GM19023 (cell line): ENCODE measurements at regions not wholly inside any gene's neighbourhood (a gene's known extent, or its start where the extent isn't known, plus 50 kb on each side); places are given as distances from the start of the nearest gene placed in this dataset.

Experiments
- ATAC-seq: cut with Tn5 transposase; IDR thresholded peaks from one replicate; pipeline ENCODE4 v1.9.1; 2021; ENCODE audit warnings: mild to moderate bottlenecking, moderate library complexity; ENCODE audit not compliant: unreplicated experiment

DNA sequence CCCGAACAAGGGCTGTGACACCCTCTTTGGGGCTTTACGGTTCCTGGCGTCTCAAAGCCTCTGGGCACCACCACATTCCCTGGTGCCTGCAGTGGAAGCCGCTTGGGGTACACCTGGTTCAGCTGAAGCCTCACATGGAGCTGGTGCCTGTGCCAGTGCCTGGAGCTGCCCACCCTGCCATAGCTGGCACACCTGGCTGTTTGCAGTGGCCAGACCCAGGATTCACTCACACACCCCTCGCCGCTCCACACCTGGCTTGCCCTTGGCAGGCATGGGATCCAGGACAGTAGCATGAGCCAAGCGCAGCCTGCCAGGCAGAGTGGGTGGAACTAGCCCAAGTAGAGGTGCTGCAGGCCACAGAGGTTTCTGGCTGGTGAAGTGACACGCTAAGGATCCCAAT, 641.8 kb downstream of the TLE4 start:
- no peak for ATAC-seq

DNA sequence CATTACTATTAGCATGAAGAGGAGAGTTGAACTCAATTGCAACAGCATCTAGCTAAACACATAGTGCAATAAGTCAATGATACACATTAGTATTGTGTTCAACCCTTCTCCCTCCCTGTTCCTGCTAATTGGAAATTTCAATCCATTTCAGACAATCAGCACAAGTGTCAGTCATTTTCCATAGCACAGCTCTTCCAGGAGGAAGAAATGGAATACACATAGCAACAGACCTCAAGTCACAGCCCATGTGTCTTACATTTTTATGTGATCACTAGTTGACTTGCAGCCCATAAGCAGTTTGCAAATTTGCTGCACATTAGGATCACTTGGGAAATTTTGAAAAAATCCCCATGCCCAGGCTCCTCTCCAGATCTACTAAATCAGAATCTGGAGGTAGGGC, 636.9 kb downstream of the TLE4 start:
- ATAC-seq: no peak

- ATAC-seq: no peak
These were observed 632.3 kb downstream of the TLE4 start for GRCh38 chr9:80204054-80204453.

GRCh38 chr9:80197661-80198060, 625.9 kb downstream of the TLE4 start:
- ATAC-seq: no peak

DNA sequence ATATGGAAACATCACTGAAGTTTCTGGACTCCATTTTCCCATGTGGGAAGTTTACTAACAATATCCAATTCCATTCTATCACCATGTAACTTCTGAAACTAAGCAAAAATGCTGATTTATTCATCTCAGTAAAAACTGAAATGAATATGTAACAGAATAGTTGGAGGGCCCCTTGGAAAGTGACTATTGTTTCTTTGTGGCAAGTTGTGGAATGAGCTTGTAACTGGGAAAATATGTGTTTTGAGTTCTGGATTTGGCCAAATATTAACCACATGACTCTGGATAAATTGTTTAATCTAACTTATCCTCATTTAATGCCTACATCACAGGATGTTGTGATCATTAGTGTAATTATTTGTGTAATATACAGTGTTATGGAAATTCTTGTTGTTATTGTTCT, 619.3 kb downstream of the TLE4 start:
- no peak for ATAC-seq

DNA sequence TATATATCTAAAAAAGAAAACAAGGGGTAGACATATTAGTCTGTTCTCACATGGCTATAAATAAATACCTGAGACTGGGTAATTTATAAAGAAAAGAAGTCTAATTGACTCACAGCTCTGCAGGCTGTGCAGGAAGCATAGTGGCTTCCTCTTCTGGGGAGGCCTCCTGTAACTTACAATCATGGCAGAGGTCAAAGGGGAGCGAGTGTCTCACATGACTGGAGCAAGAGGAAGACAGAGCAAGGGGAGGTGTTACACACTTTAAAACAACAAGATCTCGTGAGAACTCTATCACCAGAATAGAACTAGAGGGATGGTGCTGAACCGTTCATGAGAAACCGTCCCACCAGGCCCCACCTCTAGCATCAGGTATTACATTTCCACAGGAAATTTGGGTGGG, 616.8 kb downstream of the TLE4 start:
- no peak for ATAC-seq

DNA sequence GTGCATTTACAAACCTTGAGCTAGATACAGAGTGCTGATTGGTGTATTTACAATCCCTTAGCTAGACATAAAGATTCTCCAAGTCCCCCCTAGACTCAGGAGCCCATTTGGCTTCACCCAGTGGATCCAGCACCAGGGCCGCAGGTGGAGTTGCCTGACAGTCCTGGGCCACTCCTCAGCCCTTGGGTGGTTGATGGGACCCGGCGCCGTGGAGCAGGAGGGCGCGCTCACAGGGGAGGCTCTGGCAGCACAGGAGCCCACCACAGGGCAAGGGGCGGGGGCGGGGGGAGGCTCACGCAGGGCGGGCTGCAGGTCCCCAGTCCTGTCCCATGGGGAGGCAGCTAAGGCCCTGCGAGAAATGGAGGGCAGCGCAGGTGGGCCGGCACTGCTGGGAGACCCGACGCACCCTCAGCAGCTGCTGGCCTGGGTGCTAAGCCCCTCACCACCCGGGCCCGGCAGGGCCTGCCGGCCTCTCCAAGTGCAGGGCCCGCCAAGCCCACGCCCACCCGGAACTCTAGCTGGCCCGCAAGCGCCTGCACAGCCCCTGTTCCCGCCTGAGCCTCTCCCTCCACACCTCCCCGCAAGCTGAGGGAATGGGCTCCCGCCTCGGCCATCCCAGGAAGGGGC, 613.5 kb downstream of the TLE4 start:
- no peak for ATAC-seq

GRCh38 chr9:80177949-80178480, 606.2 kb downstream of the TLE4 start:
- ATAC-seq: no peak

DNA sequence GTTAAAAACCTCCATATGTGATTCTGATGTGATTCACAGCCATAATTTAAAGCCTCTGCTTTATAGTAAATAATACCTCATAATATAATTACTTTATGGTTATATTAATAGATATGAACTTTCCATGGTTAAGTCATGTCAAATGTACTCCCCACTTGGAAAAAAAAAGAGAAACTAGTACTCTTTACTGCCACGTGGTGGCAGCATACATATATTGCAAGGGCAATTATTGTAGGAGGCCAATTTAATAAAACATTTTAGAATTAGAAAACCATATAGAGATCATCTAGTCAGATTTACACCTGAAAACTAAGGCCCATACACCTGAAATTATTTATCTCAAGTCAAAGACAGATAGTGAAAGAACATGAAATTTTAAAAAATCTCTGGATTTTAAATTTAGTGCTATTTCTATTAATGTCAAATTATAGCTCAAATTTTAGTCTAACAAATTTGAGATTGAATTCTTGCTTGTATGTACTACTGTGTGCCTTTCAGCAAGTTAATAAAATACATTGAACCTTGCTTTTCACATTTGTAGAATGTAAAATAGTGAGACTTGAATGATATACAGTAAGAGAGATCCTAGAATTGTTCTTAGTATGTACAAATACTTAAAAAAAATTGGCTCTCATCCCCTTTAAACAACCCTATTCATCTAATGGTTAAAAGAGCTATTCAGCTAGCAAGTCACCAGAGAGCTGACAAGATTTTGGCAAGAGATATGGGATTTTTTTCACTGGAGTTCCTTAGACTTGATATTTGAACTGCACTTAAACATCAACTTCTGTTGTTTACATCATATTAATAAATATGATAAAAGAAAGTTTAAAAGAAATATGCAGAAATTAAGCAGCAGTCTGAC, 603.8 kb downstream of the TLE4 start:
- ATAC-seq: no peak

DNA sequence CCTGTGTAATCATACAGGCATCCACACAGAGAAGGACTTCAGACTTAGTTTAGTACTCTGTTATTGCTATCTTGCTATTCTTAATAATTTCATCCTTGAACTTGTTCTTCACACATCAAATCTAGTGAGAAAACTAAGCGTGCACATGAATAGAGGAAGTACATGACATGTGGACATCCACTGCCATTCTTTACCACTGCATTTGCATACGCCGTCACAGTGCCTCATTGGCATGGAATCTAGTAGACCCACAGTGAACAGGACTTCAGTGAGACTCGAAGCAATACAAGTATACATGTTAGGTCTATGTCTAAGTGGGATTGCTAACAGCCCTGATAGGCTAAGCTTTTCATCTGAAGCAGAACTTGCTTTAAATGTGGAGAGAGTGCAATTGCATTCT, 592.1 kb downstream of the TLE4 start:
- ATAC-seq: peak; percentile 50

- ATAC-seq: no peak
These were observed 586.9 kb downstream of the TLE4 start for GRCh38 chr9:80158554-80159170.

DNA sequence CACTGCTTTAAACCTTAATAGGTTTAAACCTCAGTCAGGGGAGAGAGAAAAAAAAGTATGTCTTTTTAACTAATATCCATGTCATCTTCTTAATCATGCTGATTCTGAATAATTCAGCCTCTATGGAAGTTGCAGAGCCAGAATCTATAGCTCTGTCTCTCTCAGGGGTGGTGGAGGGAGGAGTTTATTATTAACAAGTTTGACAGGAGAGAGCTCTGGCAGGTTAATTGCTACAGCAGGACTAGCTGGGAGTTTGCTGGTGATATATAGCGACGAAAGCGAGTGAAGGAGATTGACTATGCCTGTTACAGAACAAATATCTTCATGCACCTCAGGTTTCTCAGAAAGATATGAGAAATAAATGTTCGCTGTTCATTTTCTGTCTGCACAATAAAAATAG, 586.4 kb downstream of the TLE4 start:
- no peak for ATAC-seq

DNA sequence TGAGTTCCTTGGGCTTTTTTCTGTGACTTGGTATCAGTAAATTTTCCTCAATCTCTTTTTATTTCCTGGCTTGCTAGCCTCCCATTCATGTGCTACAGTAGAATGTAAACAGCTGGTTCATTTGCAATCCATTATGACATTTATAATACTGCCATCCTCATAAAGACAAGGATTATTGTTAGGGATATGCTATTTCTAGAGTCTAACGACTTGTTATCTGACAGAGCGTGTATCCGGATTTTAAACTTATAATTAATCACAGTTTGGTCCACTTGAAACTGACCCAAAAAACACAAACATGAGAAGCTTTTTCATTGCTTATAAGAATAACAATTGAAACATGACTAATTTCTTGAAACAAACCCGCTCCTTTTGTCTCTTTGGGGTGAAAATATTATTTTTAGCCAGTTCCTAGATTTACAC, 585.8 kb downstream of the TLE4 start:
- no peak for ATAC-seq

DNA sequence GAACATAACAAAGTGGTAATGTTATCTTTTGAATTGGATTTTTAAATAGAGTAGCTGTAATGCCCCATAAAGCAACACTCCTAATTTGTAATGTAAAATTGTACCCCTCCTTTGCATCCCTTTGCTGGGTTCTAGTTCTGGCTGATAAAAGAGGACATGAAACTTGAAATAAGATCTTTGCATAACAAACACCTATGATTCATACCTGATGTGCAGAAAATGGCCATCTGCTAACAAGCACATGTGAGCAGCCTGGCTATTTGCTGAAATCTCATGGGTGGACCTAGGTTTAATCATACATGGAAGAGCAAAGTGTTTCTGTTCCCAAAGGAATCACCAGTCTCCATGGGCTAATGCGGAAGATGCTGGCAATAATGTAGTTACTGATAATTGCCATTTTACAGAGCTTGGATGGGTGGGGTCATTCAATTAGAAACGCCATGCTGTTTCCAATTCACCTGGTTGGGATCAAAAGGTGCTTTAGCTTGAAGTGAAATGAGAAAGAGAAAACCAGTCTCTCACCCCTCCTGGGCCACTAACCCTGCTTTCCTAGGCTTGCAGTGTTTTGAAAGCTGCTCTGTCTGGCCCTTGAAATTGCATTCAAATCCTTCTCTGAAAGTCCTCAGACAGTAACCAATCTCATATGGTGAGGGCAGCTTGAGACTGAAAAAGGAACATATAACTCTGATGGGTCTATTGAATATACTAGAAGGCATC, 585.1 kb downstream of the TLE4 start:
- ATAC-seq: peak; percentile 70

DNA sequence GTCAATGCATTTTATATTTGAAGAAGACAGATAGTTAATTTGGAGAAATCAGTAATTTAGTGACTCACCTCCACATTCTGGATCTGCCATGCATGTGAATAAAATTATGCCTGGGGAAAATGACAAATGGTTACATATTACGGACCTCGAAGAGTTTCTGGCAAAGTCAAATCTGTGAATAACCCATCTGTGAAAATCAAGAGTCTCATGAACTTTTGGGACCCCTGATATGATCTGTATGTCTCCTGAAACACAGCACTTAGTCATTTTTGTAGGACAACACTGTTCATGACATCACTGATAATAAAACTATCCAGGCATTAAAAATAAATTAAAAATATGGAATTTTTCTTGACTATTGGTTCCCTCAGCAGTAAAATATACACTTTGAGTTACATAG, 584.5 kb downstream of the TLE4 start:
- ATAC-seq: no peak

DNA sequence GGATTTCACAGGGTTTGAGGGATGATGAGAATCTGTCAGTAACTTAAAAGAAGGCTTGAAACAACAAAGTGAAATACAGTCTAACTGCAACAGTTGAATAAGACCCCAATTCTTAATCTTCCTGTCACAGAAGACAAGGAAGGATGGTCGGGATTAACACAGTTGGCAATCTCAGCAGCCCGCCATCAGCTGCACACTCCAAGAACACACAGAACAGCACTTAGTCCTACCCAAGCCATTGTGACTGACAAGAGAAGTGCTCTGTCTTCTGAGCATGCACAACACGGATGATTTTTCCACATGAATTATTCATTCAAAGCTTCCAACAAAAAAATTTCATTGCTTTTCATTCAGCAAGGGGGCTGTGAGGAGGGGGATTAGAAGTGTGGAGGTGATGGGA, 576.1 kb downstream of the TLE4 start:
- ATAC-seq: no peak

DNA sequence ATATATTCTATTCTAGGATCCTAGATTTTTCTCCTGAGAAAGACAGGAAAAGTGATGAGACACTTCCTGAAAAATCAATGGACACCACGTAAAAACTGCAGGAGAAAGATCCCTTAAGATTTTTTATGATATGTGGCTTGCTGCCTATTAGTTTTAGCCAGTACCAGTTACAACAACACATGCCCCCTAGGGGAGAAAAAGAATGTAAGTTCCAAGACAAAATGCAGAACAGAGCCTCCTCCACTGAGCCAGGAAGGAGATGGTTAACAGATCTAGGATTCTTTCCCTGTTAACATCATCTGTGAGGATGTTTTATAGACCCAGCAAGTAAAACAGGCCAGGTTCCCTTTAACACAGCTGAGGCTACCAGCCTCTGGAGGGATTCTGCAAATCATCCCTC, 574.7 kb downstream of the TLE4 start:
- no peak for ATAC-seq

DNA sequence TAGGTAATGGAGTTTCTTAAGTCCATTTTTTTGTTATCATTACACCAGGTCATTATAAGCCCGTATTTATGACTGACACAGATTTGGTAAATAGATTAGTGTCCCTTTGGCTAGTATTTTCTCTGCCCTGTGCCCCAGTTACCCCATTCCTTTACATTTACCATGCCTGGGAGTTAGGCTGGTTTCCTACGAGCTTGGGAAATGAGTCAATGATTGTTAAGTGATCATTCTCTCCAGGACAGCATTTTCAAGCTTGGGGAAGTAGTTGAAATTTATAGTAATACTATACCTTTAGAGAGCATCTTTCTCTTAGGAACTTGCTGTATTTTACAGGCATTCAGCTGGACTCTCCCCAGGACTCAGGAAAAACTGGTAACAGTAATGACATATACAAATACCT, 573.1 kb downstream of the TLE4 start:
- ATAC-seq: no peak

GRCh38 chr9:80144406-80144805, 572.6 kb downstream of the TLE4 start:
- ATAC-seq: no peak

DNA sequence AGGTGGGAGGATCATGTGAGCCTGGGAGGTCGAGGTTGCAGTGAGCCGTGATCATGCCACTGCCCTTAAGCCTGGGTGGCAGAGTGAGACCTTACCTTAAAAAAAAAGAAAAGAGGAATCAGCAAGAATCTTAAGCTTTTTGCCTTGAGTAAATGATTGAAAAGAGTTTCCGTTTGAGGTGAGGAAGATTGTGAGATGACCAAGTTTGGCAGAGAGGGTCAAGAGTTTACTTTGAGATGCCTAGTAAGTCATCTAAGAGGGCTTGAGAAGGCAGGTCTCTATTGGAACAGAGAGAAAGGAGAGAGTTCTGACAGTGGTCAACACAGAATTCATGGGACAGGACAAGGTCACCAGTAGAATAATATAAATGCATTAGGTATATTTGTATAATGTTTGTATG, 572.1 kb downstream of the TLE4 start:
- no peak for ATAC-seq

DNA sequence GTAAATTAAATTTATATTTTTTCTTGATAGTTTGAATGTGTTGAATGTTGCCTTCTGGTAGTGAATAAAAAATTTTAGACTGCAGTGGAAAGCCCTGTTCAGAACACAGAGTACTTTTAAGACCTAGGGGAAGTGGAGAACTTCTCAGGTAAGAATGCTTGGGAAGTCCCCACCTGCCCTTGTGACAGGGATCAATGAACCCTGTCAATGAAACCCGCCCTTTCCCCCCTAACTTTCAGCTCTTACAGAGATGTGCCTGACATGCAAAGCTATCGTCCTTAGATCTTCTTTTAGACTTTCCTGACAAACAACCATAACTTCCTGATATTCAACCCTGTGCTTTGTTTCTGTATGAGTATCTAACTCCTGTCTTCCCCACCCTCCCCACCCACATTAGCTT, 562.7 kb downstream of the TLE4 start:
- ATAC-seq: peak; percentile 94
